Panc1 (cell line): ENCODE measurements at regions not wholly inside any gene's neighbourhood (a gene's known extent, or its start where the extent isn't known, plus 50 kb on each side); places are given as distances from the start of the nearest gene placed in this dataset.

Experiments used
- ATAC-seq: fragments of 200-7000 bp; cut with Tn5 transposase; 2 replicates; pipeline ENCODE4 v1.9.1; 2020; ENCODE audit warnings: mild to moderate bottlenecking, moderate library complexity
- BruUV-seq: library from RNA; stranded (reverse); fragments of 400-500 nt; replicated peaks from 2 replicates; lab custom pipeline; 2021; lab: Mats Ljungman, UMichigan
- CTCF ChIA-PET: fragments of 300-600 bp; sonication (Branson Sonifier 250); formaldehyde crosslinking; loops from one replicate; lab custom pipeline; 2022; ENCODE audit warnings: antibody characterized with exemption; lab: Charles Lee
- POLR2A ChIA-PET: fragments of 300-600 bp; sonication (Branson Sonifier 250); formaldehyde crosslinking; loops from one replicate; lab custom pipeline; 2022; ENCODE audit warnings: antibody characterized with exemption; lab: Charles Lee
- DNase-seq: peaks from one replicate; pipeline ENCODE4 v3.0.0-alpha.2; 2010; ENCODE audit warnings: low read depth, low spot score
- H3K27ac ChIP-seq: 2 replicates; pipeline ENCODE4 v1.5.1; 2011; ENCODE audit warnings: mild to moderate bottlenecking, low read length, inconsistent platforms
- H3K27me3 ChIP-seq: fragments of 200-500 bp; sonication (Bioruptor generic); 2 replicates; pipeline ENCODE4 v1.6.0; 2014; ENCODE audit warnings: low read length, inconsistent platforms; ENCODE audit not compliant: control insufficient read depth, insufficient read depth
- H3K36me3 ChIP-seq: fragments of 200-500 bp; sonication (Bioruptor generic); 2 replicates; pipeline ENCODE4 v1.5.1; 2014; ENCODE audit warnings: inconsistent platforms, mild to moderate bottlenecking, low read length, moderate library complexity; ENCODE audit not compliant: control insufficient read depth, insufficient read depth
- H3K4me1 ChIP-seq: 2 replicates; pipeline ENCODE4 v1.5.1; 2011; ENCODE audit warnings: inconsistent platforms, mild to moderate bottlenecking, low read length, moderate library complexity; ENCODE audit not compliant: control insufficient read depth, insufficient read depth
- H3K4me3 ChIP-seq, 2 experiments: 2 replicates each; pipeline ENCODE4 v1.5.1; 2011 to 2012; ENCODE audit warnings: low read depth in 2 of 2, low read length in 2 of 2, mild to moderate bottlenecking in 2 of 2, inconsistent platforms in 1 of 2, moderate library complexity in 1 of 2
- H3K9me3 ChIP-seq: fragments of 200-500 bp; sonication (Bioruptor generic); 2 replicates; pipeline ENCODE4 v1.5.1; 2014; ENCODE audit warnings: low read depth, mild to moderate bottlenecking, inconsistent platforms, low read length, moderate library complexity; ENCODE audit not compliant: control insufficient read depth, insufficient read depth
- POLR2AphosphoS5 ChIP-seq: IDR thresholded peaks from 2 replicates; pipeline ENCODE4 v1.6.1; 2012; ENCODE audit warnings: mild to moderate bottlenecking, low read depth, low read length, moderate library complexity
- SIN3A ChIP-seq: IDR thresholded peaks from 2 replicates; pipeline ENCODE4 v1.6.1; 2012; ENCODE audit warnings: low read depth, mild to moderate bottlenecking, low read length, moderate library complexity, borderline replicate concordance; ENCODE audit not compliant: insufficient read depth
- TCF7L2 ChIP-seq: IDR thresholded peaks from 2 replicates; pipeline ENCODE4 v1.6.1; 2011; ENCODE audit warnings: mild to moderate bottlenecking, low read depth, low read length, inconsistent platforms
- in situ Hi-C: cut with HindIII; loops from 2 replicates; pipeline ENCODE4 v1.10.0; 2016; ENCODE audit warnings: low sequenced_read_pairs, low pct_unique_long_range_greater_than_20kb
- intact Hi-C: fragments of 100-400 bp; cut with micrococcal nuclease; formaldehyde crosslinking; loops from one replicate; pipeline ENCODE4 v1.10.0; 2022; ENCODE audit not compliant: unreplicated experiment
- TF ChIP-seq, protein P1 (sequence below), 2 experiments: IDR thresholded peaks; 2 replicates each; pipeline ENCODE4 v1.6.1; 2011 to 2012; ENCODE audit warnings: low read depth in 2 of 2, control low read depth in 1 of 2, low read length in 1 of 2, mild to moderate bottlenecking in 1 of 2, moderate library complexity in 1 of 2; ENCODE audit not compliant: insufficient read depth in 1 of 2
- TF ChIP-seq, protein P2 (sequence below): fragments of 450-650 bp; IDR thresholded peaks from 2 replicates; pipeline ENCODE4 v1.5.1; 2017; ENCODE audit warnings: mild to moderate bottlenecking

DNA sequence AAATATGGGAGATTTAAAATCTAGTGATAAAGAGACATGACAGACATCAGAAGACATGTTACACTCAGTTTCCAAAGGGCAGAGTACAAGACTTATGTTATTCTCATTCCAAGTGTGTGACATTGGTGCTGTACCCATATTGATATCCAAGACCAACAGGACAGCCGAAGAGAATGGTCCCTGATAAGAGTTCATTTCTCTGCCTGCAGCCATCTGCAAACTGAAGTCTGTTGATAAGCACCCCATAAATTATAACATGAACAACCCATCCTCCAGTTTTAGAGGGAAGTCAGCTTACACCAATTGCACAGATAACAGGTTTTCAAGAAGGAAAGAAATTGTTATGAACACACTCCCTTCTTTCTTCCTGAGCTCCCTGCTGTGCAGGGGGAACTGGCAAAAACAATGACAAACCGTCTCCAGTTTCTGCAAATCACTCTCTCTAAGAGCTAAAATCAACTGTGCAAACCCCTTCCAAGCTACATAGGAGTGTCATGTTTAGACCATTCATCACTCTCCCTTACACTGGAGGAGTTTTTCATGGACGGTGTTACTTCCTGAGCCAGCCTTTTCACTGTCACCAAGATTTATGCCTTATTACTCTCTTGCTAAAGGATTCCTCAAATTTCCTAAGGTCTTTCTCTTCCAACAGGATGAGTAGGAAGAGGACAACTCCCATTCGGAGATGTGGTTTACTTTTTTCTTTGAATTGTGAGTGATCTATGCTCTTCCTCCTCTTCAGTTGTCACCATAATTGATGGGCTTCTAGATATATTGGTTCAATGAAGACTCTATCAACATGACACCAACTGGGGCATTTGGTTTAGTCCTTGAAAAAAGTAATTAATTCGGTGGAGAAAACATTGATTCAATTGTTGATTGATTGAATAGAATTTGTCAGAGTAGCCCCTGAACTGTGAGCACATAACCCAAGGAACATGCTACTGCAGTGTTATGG lies 80.3 kb upstream of the FAM171A1 start (continued):
- TF ChIP-seq, protein P1, sequence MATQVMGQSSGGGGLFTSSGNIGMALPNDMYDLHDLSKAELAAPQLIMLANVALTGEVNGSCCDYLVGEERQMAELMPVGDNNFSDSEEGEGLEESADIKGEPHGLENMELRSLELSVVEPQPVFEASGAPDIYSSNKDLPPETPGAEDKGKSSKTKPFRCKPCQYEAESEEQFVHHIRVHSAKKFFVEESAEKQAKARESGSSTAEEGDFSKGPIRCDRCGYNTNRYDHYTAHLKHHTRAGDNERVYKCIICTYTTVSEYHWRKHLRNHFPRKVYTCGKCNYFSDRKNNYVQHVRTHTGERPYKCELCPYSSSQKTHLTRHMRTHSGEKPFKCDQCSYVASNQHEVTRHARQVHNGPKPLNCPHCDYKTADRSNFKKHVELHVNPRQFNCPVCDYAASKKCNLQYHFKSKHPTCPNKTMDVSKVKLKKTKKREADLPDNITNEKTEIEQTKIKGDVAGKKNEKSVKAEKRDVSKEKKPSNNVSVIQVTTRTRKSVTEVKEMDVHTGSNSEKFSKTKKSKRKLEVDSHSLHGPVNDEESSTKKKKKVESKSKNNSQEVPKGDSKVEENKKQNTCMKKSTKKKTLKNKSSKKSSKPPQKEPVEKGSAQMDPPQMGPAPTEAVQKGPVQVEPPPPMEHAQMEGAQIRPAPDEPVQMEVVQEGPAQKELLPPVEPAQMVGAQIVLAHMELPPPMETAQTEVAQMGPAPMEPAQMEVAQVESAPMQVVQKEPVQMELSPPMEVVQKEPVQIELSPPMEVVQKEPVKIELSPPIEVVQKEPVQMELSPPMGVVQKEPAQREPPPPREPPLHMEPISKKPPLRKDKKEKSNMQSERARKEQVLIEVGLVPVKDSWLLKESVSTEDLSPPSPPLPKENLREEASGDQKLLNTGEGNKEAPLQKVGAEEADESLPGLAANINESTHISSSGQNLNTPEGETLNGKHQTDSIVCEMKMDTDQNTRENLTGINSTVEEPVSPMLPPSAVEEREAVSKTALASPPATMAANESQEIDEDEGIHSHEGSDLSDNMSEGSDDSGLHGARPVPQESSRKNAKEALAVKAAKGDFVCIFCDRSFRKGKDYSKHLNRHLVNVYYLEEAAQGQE (IDR thresholded peaks at IDR 0.05; ENCODE audit: insufficient read depth in 1 of 2, low read depth in 2 of 2, low read length in 1 of 2): no peak

DNA sequence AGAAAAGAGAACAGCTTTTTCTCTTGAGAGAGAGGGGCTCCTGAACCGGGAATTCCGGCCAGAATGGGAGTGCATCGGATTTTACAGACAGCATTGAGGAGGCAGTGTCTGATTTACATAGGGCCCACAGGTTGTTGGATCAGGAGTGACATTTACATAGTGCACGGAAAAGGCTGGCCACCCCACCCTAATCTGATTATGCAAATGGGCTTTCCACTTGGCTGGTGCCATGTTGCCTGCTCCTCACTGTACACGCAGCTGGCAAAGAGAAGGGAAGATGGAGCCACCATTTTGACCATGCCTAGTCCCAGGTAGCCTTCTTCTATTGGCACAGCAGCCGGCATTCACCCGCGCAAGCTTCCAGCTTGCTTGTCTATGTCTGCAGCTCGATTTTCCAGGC lies 77.5 kb upstream of the FAM171A1 start:
- POLR2A ChIA-PET: no interaction called here
- intact Hi-C loops (no loop called here), in situ Hi-C loops (no loop called here)
- H3K27ac ChIP-seq: no peak overlapping the region
- TF ChIP-seq POLR2AphosphoS5 (no peak), TCF7L2 (no peak), SIN3A (no peak)
- TF ChIP-seq, protein P1 (IDR thresholded peaks at IDR 0.05; ENCODE audit: insufficient read depth in 1 of 2, low read depth in 2 of 2, low read length in 1 of 2): no peak
- TF ChIP-seq, protein P2, sequence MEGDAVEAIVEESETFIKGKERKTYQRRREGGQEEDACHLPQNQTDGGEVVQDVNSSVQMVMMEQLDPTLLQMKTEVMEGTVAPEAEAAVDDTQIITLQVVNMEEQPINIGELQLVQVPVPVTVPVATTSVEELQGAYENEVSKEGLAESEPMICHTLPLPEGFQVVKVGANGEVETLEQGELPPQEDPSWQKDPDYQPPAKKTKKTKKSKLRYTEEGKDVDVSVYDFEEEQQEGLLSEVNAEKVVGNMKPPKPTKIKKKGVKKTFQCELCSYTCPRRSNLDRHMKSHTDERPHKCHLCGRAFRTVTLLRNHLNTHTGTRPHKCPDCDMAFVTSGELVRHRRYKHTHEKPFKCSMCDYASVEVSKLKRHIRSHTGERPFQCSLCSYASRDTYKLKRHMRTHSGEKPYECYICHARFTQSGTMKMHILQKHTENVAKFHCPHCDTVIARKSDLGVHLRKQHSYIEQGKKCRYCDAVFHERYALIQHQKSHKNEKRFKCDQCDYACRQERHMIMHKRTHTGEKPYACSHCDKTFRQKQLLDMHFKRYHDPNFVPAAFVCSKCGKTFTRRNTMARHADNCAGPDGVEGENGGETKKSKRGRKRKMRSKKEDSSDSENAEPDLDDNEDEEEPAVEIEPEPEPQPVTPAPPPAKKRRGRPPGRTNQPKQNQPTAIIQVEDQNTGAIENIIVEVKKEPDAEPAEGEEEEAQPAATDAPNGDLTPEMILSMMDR: no peak
- H3K36me3 ChIP-seq: no peaks in the 10 kb centered on the region
- CTCF ChIA-PET: interaction anchor here (0.7 kb wide), 1 partner anchor 139 kb away, joined by 4 read pairs; no protein-coding TSS in a partner anchor
- no peak for DNase-seq
- no peaks in the 10 kb centered on the region; the same call in 1 of the 2 replicates for H3K27me3 ChIP-seq
- no peak overlapping the region for H3K4me3 ChIP-seq
- H3K4me1 ChIP-seq: no peaks in the 10 kb centered on the region
- no peaks in the 10 kb centered on the region for H3K9me3 ChIP-seq
- ATAC-seq: no peak
- BruUV-seq: no TSS peak
